Keratinocyte (primary cell): ENCODE measurements at regions not wholly inside any gene's neighbourhood (a gene's known extent, or its start where the extent isn't known, plus 50 kb on each side); places are given as distances from the start of the nearest gene placed in this dataset.

Source experiments
- CTCF ChIP-seq, 3 experiments: IDR thresholded peaks in 1 of 3; conservative IDR thresholded peaks in 1 of 3; optimal IDR thresholded peaks in 1 of 3; 2 replicates in 2 of 3; 3 replicates in 1 of 3; pipeline versions ENCODE3 to v1.5.1; 2011; ENCODE audit warnings: low read length in 3 of 3, mild to moderate bottlenecking in 3 of 3, moderate library complexity in 2 of 3, control low read depth in 1 of 3, inconsistent platforms in 1 of 3; ENCODE audit not compliant: insufficient read depth in 2 of 3; ENCODE audit errors: extremely low read depth in 1 of 3
- EZH2 ChIP-seq: IDR thresholded peaks from one replicate; pipeline ENCODE4 v1.6.1; 2012; ENCODE audit warnings: inconsistent platforms, mild to moderate bottlenecking, low read length, moderate library complexity

DNA sequence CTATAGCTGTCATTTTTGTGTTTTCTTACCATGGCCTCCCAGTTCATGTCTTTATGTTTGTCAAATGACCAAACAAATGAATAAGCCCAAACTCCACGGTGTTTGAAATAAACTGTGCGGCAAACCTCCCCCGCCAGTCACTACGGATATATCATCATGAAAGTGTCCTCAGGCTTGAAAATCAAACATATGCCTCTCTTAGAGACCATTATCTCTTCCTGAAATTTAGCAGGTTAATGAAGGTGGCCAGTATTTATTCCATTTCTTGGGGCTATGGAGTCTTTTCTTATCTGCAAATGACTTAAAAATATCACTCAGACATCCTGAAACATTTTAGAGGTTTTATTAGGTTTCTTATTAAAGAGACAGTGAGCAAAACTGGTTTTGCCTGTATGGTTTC, 610.3 kb upstream of the CDH5 start:
- TF ChIP-seq CTCF (optimal IDR thresholded peaks at IDR 0.05 in 1 of 3, IDR thresholded peaks at IDR 0.05 in 1 of 3, conservative IDR thresholded peaks at IDR 0.05 in 1 of 3; ENCODE audit: extremely low read depth in 1 of 3, insufficient read depth in 2 of 3, low read length in 3 of 3), result no peak
- no peak for TF ChIP-seq EZH2
